SH-SY5Y (cell line): ENCODE measurements at regions not wholly inside any gene's neighbourhood (a gene's known extent, or its start where the extent isn't known, plus 50 kb on each side); places are given as distances from the start of the nearest gene placed in this dataset.

Experiments used
- GATA2 ChIP-seq: IDR thresholded peaks from 2 replicates; pipeline ENCODE4 v1.6.1; 2011; ENCODE audit warnings: mild to moderate bottlenecking, low read depth, low read length
- GATA3 ChIP-seq: IDR thresholded peaks from 2 replicates; pipeline ENCODE4 v1.6.1; 2011; ENCODE audit warnings: low read depth, mild to moderate bottlenecking, low read length, moderate library complexity

- no peak for TF ChIP-seq GATA2
- no peak for TF ChIP-seq GATA3
Observed at GRCh38 chr3:147132168-147132567, 274.2 kb downstream of the ZIC4 start.
